ENCODE measurements at regions not wholly inside any gene's neighbourhood (a gene's known extent, or its start where the extent isn't known, plus 50 kb on each side); places are given as distances from the start of the nearest gene placed in this dataset.

- TF ChIP-seq ZBTB7A (IDR thresholded peaks at IDR 0.05; ENCODE audit: low read depth) (no peak), TCF12 (IDR thresholded peaks at IDR 0.05; ENCODE audit: low read depth) (no peak), MAX (IDR thresholded peaks at IDR 0.05) (no peak), NFIC (IDR thresholded peaks at IDR 0.05) (no peak), EP300 (IDR thresholded peaks at IDR 0.05; ENCODE audit: borderline replicate concordance) (no peak), CREB1 (IDR thresholded peaks at IDR 0.05; ENCODE audit: low read depth) (no peak), USF1 (IDR thresholded peaks at IDR 0.05) (no peak), REST (IDR thresholded peaks at IDR 0.05; ENCODE audit: low read depth) (no peak), TAF1 (IDR thresholded peaks at IDR 0.05; ENCODE audit: low read depth) (no peak), YY1 (IDR thresholded peaks at IDR 0.05; ENCODE audit: low read depth) (no peak), RAD21 (IDR thresholded peaks at IDR 0.05; ENCODE audit: low read depth) (no peak), EGR1 (IDR thresholded peaks at IDR 0.05) (no peak), FOXM1 (IDR thresholded peaks at IDR 0.05; ENCODE audit: borderline replicate concordance, low read depth) (no peak), TEAD4 (IDR thresholded peaks at IDR 0.05) (no peak), CEBPB (IDR thresholded peaks at IDR 0.05) (no peak)
Measured at GRCh38 chr7:31455844-31456243, 58.0 kb upstream of the ITPRID1 start.

DNA sequence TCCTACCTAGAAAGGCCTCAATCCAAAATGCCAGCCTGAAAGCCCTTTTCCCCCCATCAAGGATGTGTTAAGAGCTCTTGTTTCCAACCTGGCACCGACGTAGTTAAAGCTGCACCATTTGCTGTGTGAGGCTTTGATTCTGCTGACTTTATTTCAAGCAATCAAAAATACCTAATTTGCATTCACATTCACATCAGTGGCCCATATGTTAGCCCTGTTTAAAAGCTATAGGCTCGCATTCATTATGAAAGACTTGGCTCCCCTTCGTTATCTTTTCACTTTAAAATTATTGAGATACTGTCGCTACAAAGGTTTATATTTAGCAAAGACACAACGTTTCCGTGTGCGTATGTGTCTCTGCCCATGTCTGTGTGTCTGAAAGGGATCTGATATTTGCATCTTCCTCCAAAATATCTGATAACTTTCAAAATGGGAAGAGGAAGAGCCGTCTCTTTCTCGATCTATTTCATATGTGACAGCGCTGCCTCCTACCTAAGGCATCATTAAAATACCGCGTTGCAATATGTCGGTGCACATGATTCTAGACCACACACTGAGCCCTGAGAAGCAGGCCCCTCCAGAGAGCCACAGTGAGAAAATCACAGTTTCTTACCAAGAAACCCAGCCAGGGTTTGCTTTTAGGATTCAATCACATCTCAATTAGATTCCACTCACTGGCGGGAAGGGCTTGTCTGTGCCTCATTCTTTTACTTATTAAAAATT lies 57.1 kb upstream of the ITPRID1 start:
- no peak for TF ChIP-seq FOXM1 (IDR thresholded peaks at IDR 0.05; ENCODE audit: borderline replicate concordance, low read depth)
- no peak for TF ChIP-seq TCF12 (IDR thresholded peaks at IDR 0.05; ENCODE audit: low read depth)
- TF ChIP-seq ZBTB7A (IDR thresholded peaks at IDR 0.05; ENCODE audit: low read depth), result no peak
- no peak for TF ChIP-seq NFIC (IDR thresholded peaks at IDR 0.05)
- TF ChIP-seq USF1 (IDR thresholded peaks at IDR 0.05), result no peak
- TF ChIP-seq MAX (IDR thresholded peaks at IDR 0.05), result no peak
- no peak for TF ChIP-seq EGR1 (IDR thresholded peaks at IDR 0.05)

- TF ChIP-seq TCF12 (IDR thresholded peaks at IDR 0.05; ENCODE audit: low read depth) (no peak), REST (IDR thresholded peaks at IDR 0.05; ENCODE audit: low read depth) (no peak), MAX (IDR thresholded peaks at IDR 0.05) (no peak), YY1 (IDR thresholded peaks at IDR 0.05; ENCODE audit: low read depth) (no peak), TEAD4 (IDR thresholded peaks at IDR 0.05) (no peak), USF1 (IDR thresholded peaks at IDR 0.05) (no peak), FOXM1 (IDR thresholded peaks at IDR 0.05; ENCODE audit: borderline replicate concordance, low read depth) (no peak), EP300 (IDR thresholded peaks at IDR 0.05; ENCODE audit: borderline replicate concordance) (no peak), TAF1 (IDR thresholded peaks at IDR 0.05; ENCODE audit: low read depth) (no peak), NFIC (IDR thresholded peaks at IDR 0.05) (no peak)
Measured at GRCh38 chr7:31457551-31457950, 56.3 kb upstream of the ITPRID1 start.

- no peak for TF ChIP-seq YY1 (IDR thresholded peaks at IDR 0.05; ENCODE audit: low read depth)
- no peak for TF ChIP-seq FOXM1 (IDR thresholded peaks at IDR 0.05; ENCODE audit: borderline replicate concordance, low read depth)
- TF ChIP-seq ZBTB7A (IDR thresholded peaks at IDR 0.05; ENCODE audit: low read depth), result no peak
- TF ChIP-seq TAF1 (IDR thresholded peaks at IDR 0.05; ENCODE audit: low read depth), result no peak
- TF ChIP-seq MAX (IDR thresholded peaks at IDR 0.05), result no peak
- no peak for TF ChIP-seq RAD21 (IDR thresholded peaks at IDR 0.05; ENCODE audit: low read depth)
- TF ChIP-seq TCF12 (IDR thresholded peaks at IDR 0.05; ENCODE audit: low read depth), result no peak
- TF ChIP-seq REST (IDR thresholded peaks at IDR 0.05; ENCODE audit: low read depth), result no peak
- TF ChIP-seq CREB1 (IDR thresholded peaks at IDR 0.05; ENCODE audit: low read depth), result no peak
- no peak for TF ChIP-seq EP300 (IDR thresholded peaks at IDR 0.05; ENCODE audit: borderline replicate concordance)
- no peak for TF ChIP-seq CEBPB (IDR thresholded peaks at IDR 0.05)
- TF ChIP-seq TEAD4 (IDR thresholded peaks at IDR 0.05), result no peak
- no peak for TF ChIP-seq NFIC (IDR thresholded peaks at IDR 0.05)
- TF ChIP-seq EGR1 (IDR thresholded peaks at IDR 0.05), result no peak
- TF ChIP-seq USF1 (IDR thresholded peaks at IDR 0.05), result no peak
Measured at GRCh38 chr7:31458203-31458602, 55.7 kb upstream of the ITPRID1 start.
